SJSA1 (cell line): ENCODE measurements at regions not wholly inside any gene's neighbourhood (a gene's known extent, or its start where the extent isn't known, plus 50 kb on each side); places are given as distances from the start of the nearest gene placed in this dataset.

ENCODE experiments used
- DNase-seq, 2 experiments: peaks; one replicate each; pipeline ENCODE4 v3.0.0-alpha.2; 2015 to 2020; ENCODE audit warnings: low spot score in 2 of 2, low read depth in 1 of 2
- H3K27ac ChIP-seq: fragments of 250-450 bp; sonication (Bioruptor Pico); 2 replicates; pipeline ENCODE4 v1.5.1; 2020; ENCODE audit warnings: mild to moderate bottlenecking, moderate library complexity
- H3K27me3 ChIP-seq: fragments of 250-450 bp; sonication (Bioruptor Pico); replicated peaks from 2 replicates; pipeline ENCODE4 v1.5.1; 2020; ENCODE audit warnings: mild to moderate bottlenecking, moderate library complexity
- H3K36me3 ChIP-seq: fragments of 250-450 bp; sonication (Bioruptor Pico); 2 replicates; pipeline ENCODE4 v1.5.1; 2020; ENCODE audit warnings: mild to moderate bottlenecking
- H3K4me1 ChIP-seq: fragments of 250-450 bp; sonication (Bioruptor Pico); replicated peaks from 2 replicates; pipeline ENCODE4 v1.6.1; 2021; ENCODE audit warnings: mild to moderate bottlenecking
- H3K4me3 ChIP-seq: fragments of 250-450 bp; sonication (Bioruptor Pico); 2 replicates; pipeline ENCODE4 v1.5.1; 2020; ENCODE audit warnings: mild to moderate bottlenecking
- H3K9me3 ChIP-seq: fragments of 250-450 bp; sonication (Bioruptor Pico); replicated peaks from 2 replicates; pipeline ENCODE4 v1.5.1; 2020; ENCODE audit warnings: mild to moderate bottlenecking

- no peak overlapping the region for H3K4me3 ChIP-seq
- H3K27ac ChIP-seq = no peak overlapping the region
- H3K27me3 ChIP-seq = no peaks in the 10 kb centered on the region
- no peaks in the 10 kb centered on the region for H3K4me1 ChIP-seq
- DNase-seq = no peak
- H3K36me3 ChIP-seq = no peaks in the 10 kb centered on the region
- H3K9me3 ChIP-seq = no peaks in the 10 kb centered on the region; the same call in 1 of the 2 replicates
Measured at GRCh38 chr5:167336161-167336560, 955.3 kb upstream of the WWC1 start.

- Histone ChIP-seq H3K9me3 (no peaks in the 10 kb centered on the region), H3K27ac (no peak overlapping the region), H3K4me1 (no peaks in the 10 kb centered on the region), H3K4me3 (no peak overlapping the region), H3K27me3 (no peaks in the 10 kb centered on the region), H3K36me3 (no peaks in the 10 kb centered on the region)
- DNase-seq = no peak
Measured at GRCh38 chr5:167339205-167339604, 952.2 kb upstream of the WWC1 start.

GRCh38 chr5:167346461-167346860, 945.0 kb upstream of the WWC1 start:
- Histone ChIP-seq H3K36me3 (no peaks in the 10 kb centered on the region), H3K4me1 (no peaks in the 10 kb centered on the region), H3K4me3 (no peak overlapping the region), H3K27ac (no peak overlapping the region), H3K27me3 (peaks cover 4% of the 10 kb centered on the region; the same call in 1 of the 2 replicates), H3K9me3 (no peaks in the 10 kb centered on the region)
- no peak for DNase-seq

- Histone ChIP-seq H3K4me3 (no peak overlapping the region), H3K27me3 (peaks cover 4% of the 10 kb centered on the region; the same call in 1 of the 2 replicates), H3K9me3 (no peaks in the 10 kb centered on the region), H3K27ac (no peak overlapping the region), H3K4me1 (0 out of 2 replicates have a peak, but pooled peaks cover 5% of the 10 kb centered on the region), H3K36me3 (no peaks in the 10 kb centered on the region)
- DNase-seq = no peak
Measured at GRCh38 chr5:167348251-167348926, 943.1 kb upstream of the WWC1 start.

GRCh38 chr5:167348980-167349379, 942.5 kb upstream of the WWC1 start:
- H3K9me3 ChIP-seq = no peaks in the 10 kb centered on the region
- no peak for DNase-seq
- no peak overlapping the region for H3K4me3 ChIP-seq
- no peaks in the 10 kb centered on the region for H3K36me3 ChIP-seq
- H3K27ac ChIP-seq = no peak overlapping the region
- peaks cover 4% of the 10 kb centered on the region; the same call in 1 of the 2 replicates for H3K27me3 ChIP-seq
- 0 out of 2 replicates have a peak, but pooled peaks cover 5% of the 10 kb centered on the region for H3K4me1 ChIP-seq

- H3K27me3 ChIP-seq = peaks cover 4% of the 10 kb centered on the region; the same call in 1 of the 2 replicates
- no peaks in the 10 kb centered on the region for H3K9me3 ChIP-seq
- DNase-seq = no peak
- no peak overlapping the region for H3K27ac ChIP-seq
- H3K36me3 ChIP-seq = no peaks in the 10 kb centered on the region
- H3K4me3 ChIP-seq = no peak overlapping the region
- H3K4me1 ChIP-seq = 0 out of 2 replicates have a peak, but pooled peaks cover 5% of the 10 kb centered on the region
Measured at GRCh38 chr5:167351316-167351715, 940.1 kb upstream of the WWC1 start.

GRCh38 chr5:167352801-167353200, 938.6 kb upstream of the WWC1 start:
- Histone ChIP-seq H3K36me3 (no peaks in the 10 kb centered on the region), H3K27ac (no peak overlapping the region), H3K4me1 (0 out of 2 replicates have a peak, but pooled peaks cover 5% of the 10 kb centered on the region), H3K9me3 (no peaks in the 10 kb centered on the region), H3K27me3 (peaks cover 4% of the 10 kb centered on the region; the same call in 1 of the 2 replicates), H3K4me3 (no peak overlapping the region)
- DNase-seq = peak in 1 of 2 experiments; percentile 23

GRCh38 chr5:167355346-167355745, 936.1 kb upstream of the WWC1 start:
- Histone ChIP-seq H3K4me1 (0 out of 2 replicates have a peak, but pooled peaks cover 5% of the 10 kb centered on the region), H3K27ac (no peak overlapping the region), H3K27me3 (no peaks in the 10 kb centered on the region), H3K36me3 (no peaks in the 10 kb centered on the region), H3K4me3 (no peak overlapping the region), H3K9me3 (no peaks in the 10 kb centered on the region)
- DNase-seq = no peak

GRCh38 chr5:167356374-167356773, 935.1 kb upstream of the WWC1 start:
- no peak overlapping the region for H3K27ac ChIP-seq
- H3K9me3 ChIP-seq = no peaks in the 10 kb centered on the region
- H3K4me3 ChIP-seq = no peak overlapping the region
- DNase-seq = no peak
- 0 out of 2 replicates have a peak, but pooled peaks cover 5% of the 10 kb centered on the region for H3K4me1 ChIP-seq
- H3K36me3 ChIP-seq = no peaks in the 10 kb centered on the region
- no peaks in the 10 kb centered on the region for H3K27me3 ChIP-seq

GRCh38 chr5:167358868-167359492, 932.5 kb upstream of the WWC1 start:
- Histone ChIP-seq H3K9me3 (no peaks in the 10 kb centered on the region), H3K27me3 (no peaks in the 10 kb centered on the region), H3K36me3 (no peaks in the 10 kb centered on the region), H3K4me1 (no peaks in the 10 kb centered on the region), H3K27ac (no peak overlapping the region), H3K4me3 (no peak overlapping the region)
- no peak for DNase-seq

- no peak for DNase-seq
- no peaks in the 10 kb centered on the region for H3K4me1 ChIP-seq
Measured at GRCh38 chr5:167361795-167362194, 929.6 kb upstream of the WWC1 start.

GRCh38 chr5:167363065-167363464, 928.4 kb upstream of the WWC1 start:
- H3K36me3 ChIP-seq = no peaks in the 10 kb centered on the region
- H3K27ac ChIP-seq = no peak overlapping the region
- no peak overlapping the region for H3K4me3 ChIP-seq
- H3K4me1 ChIP-seq = no peaks in the 10 kb centered on the region
- DNase-seq = no peak
- no peaks in the 10 kb centered on the region for H3K9me3 ChIP-seq
- H3K27me3 ChIP-seq = no peaks in the 10 kb centered on the region

More at GRCh38 chr5:167361795-167362194, 929.6 kb upstream of the WWC1 start:
- Histone ChIP-seq H3K4me3 (no peak overlapping the region), H3K27ac (no peak overlapping the region), H3K27me3 (no peaks in the 10 kb centered on the region), H3K9me3 (no peaks in the 10 kb centered on the region), H3K36me3 (no peaks in the 10 kb centered on the region)

GRCh38 chr5:167375125-167375524, 916.3 kb upstream of the WWC1 start:
- no peaks in the 10 kb centered on the region for H3K4me1 ChIP-seq

More at GRCh38 chr5:167375125-167375524, 916.3 kb upstream of the WWC1 start:
- no peak overlapping the region for H3K4me3 ChIP-seq
- no peaks in the 10 kb centered on the region for H3K36me3 ChIP-seq
- DNase-seq = no peak
- no peaks in the 10 kb centered on the region for H3K27me3 ChIP-seq
- no peak overlapping the region for H3K27ac ChIP-seq
- H3K9me3 ChIP-seq = no peaks in the 10 kb centered on the region
